T1000 (cell line): ENCODE measurements at regions not wholly inside any gene's neighbourhood (a gene's known extent, or its start where the extent isn't known, plus 50 kb on each side); places are given as distances from the start of the nearest gene placed in this dataset.
"Not testable (repeated sequence)": the region's sequence is repeated elsewhere in the genome, so short reads cannot be mapped to it uniquely, and the experiment has no call there.

Source experiments
- DNase-seq: peaks from one replicate; lab custom pipeline; 2025; ENCODE audit warnings: mixed read lengths; lab: John Stamatoyannopoulos, UW

DNA sequence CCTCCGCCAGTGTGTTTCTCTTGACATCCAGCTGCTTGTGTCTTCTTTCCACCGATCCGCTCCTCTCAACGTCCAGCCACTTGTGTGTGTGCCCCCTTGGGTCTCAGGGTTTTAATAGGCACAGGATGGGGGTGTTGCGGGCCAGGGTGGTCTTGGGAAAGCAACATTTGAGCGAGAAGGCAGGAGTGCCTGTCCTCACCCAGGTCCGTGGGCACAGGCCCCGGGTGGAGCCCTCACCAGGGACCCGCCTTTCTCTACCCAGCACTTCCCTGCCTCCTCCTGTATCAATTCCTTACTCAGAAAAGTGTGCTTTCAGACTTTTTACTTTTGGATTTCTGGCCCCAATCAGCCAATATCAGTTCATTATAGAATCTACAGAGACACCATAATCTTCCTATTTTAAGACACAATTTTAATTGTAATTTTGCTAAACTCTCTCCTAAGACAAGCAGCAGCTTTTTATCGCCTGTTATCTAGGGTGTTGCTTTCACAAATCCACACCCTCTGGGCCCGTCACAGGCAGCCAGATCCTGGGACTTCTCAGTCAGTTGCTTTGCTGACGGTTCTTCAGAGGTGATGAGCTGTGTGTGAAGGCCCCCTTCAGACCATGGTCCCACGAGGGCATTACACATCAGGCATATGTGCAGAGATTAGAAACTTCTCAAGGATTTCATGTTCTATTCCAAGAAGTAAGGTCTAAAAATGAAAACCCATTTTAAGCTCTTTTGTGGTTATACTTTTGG lies 96.0 kb upstream of the FHL2 start:
- DNase-seq: no peak

DNA sequence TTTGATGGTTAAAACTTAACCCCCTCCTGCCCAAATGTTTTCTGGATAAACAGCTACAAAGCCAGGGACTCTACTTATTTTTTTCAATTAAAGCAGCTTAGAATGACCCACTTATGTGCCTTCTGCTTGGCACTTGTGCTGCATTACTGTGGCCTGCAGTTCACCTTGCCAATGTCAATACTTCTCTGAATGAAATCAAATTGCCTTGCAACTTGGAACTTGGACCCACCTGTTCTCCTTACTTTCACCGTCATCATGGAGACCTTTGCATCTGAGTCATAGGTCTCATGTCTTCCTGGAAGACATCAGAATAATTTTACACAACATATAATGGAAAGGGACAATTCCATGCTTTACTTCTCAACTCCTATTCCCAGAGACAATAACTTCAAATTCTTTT lies 92.1 kb upstream of the FHL2 start:
- DNase-seq: no peak

DNA sequence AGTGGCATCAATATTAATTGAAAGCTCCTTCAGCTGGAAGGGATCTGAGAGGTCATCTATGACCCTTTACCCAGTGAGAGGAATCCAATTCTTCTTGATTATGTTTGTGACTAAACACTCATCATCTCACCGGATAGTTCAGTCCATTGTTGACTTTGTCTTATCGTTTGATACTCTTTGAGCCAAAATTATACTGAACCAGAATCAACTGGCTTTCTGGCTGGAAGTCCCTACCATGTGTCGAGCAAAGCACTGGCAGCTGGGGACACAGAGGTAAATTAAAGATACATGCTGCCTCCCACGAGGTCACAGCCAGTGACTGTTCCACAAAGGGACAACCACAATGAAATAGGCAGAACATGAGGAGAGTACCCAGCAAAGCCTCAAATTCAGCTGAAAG lies 91.4 kb upstream of the FHL2 start:
- no peak for DNase-seq

DNA sequence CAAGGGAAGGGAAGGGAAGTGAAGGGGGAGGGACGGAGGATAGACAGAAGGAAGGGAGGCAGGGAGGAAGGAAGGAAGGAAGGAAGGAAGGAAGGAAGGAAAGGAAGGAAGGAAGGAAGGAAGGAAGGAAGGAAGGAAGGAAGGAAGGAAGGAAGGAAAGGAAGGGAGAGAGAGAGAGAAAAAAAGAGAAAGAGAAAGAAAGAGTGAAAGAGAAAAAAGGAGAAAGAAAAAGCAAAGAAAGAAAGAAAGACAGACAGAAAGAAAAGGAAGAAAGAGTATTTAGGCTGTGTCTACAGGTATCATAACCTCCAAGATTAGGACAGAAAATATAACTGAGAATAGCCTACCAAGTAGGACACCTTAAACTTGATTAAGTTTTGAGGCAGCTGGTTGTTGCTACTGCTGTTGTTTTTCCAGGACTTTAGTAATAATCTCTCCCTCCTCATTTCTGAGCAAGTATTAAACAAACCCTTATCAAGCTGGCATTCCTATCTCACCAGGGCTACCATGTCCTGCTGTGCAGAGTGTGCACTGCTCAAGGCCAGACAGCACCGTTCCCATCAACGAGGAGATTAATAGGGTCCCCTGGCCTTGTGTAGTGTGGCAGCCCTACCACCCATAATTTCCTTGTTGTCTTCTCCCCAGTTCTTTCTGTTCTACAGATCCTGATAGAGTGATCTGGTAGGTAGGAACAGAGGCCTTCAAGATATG lies 90.5 kb upstream of the FHL2 start:
- no peak for DNase-seq

DNA sequence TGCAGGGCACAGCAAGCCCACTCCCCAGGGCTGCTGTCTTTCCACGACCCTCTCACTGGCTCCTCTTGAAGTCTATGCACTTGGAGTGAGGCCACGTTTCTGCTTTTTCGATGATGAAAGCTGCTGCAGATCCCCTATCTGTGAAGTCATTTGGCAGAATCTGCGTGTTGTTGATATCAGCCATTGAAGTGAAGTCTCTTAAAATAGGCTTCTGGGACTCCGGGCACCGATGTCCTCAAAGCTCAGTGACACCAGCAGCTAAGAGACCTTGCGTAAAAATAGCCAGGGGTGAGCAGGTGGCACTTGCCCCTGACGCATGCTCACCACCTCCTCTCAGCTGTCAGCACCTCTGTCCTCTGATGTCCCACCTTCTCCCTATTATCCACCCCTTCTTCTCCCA lies 89.4 kb upstream of the FHL2 start:
- DNase-seq: no peak

DNA sequence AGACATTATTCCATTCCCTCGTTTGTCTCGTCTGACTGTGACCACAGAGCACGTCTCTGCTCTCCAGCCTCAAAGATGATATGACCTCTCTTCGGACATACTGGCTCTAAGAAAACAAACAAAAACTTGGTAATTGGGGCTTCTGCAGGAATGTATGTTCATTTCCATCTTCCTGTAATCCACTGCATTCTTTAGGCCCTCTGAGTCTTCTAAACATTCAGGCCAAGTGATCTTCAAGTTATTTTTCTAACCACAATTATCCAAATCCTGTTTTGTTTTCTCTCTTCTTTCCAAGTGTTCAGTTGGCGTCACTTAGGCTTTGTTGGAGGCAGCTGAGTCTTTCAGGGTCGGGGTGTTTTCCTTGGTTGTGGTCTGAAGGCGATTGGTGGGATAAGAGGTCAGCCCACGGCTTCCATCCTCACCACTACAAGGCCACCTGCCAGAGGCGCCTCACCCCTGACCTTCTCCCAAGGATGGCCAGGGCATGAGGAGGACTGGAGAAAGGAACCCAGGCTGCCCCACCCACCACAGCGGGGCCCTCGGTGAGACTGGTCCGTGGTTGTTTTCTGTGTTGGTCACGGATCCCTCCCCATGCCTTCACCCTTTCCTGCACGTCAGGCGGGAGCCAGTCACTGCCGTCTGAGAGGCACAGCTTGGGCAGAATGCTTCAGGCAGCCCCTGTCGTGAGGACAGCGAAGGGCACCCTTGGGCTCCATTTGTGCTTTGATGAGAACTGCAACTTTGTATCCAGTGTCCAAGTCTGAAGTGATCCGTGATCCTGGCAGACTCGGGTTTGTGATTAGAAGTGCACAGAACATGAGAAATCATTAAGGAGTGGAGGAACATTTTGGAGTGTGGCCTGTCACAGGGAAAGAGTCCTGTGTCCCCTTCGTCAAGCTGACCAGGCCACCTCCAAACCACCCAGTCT lies 88.6 kb upstream of the FHL2 start:
- no peak for DNase-seq

DNA sequence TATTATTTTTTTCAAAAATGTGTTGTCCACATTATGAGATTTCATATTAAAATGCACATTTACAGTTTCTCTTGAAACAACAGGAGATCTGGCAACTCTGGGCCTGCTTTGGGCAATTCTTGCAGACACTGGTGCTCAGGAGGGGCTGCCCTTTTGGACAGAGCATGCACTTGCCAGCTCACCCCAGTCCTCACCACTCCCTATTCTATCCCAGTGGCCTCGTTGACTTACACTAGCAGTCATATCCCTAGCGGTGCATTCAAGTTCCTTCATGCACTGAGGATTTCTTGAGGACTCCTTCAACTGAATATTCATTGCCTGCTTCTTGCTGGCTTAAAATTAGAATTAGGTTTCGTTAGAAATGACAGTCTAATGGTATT lies 87.9 kb upstream of the FHL2 start:
- no peak for DNase-seq

DNA sequence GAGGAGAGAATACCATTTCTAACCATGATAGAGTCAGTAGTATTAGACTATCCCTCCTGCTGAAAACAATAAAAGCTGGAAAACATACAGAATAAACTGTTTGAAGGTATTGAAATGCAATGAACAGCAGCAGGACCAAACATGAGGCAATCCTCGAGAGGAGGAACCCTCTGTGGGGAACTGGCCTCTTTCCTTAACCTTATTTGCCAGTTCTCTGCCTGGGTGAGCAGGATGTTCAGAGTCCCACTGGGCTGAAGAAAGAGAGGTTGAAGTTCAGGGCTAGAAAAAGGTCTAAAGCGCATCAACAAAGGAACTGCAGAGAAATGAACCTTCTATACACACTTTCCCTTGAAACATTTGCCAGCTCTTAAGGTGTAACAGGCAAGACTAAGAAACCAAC lies 79.8 kb upstream of the FHL2 start:
- no peak for DNase-seq

DNA sequence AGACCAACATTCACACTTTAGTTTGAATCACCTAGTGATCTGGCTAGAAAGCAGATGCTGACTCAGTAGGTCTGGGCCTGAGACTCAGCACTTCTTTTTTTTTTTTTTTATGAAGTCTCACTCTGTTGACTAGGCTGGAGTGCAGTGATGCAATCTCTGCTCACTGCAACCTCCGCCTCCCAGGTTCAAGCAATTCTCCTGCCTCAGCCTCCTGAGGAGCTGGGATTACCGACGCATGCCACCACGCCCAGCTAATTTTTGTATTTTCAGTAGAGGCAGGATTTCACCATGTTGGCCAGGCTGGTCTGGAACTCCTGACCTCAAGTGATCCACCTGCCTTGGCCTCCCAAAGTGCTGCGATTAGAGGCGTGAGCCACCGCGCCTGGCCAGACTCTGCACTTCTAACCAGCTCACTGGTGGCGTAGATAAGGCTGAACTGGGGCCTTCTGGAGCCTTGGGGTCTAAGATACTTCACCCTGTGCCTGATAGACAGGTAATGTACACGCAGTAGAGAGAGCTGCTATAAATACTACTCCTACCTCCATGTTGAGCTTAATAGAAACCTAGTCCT lies 78.3 kb upstream of the FHL2 start:
- DNase-seq: not testable (repeated sequence)

DNA sequence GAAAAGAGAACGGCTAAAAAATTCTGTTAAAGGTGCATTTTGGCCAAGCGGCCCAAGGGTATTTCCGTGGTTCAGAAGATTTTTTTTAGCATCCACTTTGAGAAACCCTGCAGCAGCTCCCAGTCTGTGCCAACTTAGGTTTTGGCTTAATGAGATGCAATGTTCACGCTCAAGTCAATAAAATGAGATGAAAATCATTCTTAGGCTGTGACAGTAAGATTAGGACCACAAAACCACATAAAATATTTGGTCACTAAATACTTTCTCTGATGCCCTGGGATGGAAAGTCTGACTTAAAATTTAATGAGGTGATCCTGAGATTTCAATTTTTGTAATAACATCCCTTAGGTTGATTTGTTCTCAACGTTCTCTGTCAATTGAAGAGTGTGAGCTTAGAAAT lies 74.2 kb upstream of the FHL2 start:
- no peak for DNase-seq

DNA sequence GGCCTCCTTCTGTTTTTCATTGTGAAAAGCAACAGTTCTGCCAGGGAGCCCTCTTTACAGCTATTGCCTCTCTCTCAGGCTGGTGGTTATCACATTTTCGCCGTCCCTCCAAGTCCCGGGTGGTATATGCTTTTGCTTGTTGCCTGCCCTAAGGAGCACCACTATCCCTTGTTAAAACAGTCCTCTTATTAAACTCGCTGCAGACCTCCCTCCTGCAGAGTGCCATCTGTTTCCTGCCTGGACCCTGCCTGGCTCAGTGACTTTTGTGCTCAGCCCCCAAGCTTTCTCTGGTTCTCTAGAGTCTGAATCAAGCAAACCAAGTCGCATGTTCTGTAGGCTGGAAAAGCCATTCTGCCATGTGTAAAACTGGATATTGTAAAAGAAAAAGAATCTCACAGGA lies 72.1 kb upstream of the FHL2 start:
- no peak for DNase-seq

DNA sequence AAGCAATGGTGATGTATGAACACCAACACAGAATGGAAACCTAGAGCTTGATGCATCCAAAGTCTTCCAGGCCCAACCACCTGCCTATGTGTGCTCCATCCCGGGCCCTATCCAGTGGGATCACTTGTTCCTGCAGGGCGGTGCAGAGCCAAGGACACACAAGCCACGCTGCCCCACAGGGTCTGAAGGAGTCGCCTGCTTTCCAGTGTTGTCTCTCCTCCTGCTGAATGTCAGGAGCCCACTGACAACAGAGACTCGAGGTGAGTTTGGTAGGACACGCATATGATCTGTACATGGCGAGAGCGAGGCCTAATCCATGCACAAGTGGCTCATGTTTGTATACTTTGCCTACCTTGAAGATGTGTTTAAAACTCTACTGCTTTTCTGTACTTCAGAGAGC lies 70.9 kb upstream of the FHL2 start:
- DNase-seq: no peak

DNA sequence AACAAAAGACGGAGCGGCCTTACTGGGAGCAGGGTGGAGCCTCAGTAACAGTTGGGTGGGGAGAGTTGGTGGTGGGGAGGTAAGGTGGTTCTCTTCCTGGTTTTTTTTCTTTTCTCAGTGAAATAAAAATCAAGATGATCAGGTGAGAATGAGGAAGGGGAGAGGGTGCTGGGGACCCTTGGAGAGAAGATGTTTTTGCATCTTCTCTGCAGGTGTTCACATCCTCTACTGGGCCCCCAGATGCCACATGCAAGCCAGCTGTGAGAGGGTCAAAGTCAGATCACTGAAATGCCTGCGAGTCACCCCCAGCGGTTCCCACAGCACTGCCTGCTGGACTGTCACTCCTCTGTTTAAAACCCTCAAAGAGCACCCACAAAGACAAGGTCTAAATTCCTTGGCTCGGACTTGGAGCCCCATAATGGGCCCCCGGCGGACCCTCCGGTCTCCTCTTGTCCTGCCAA lies 69.8 kb upstream of the FHL2 start:
- DNase-seq: no peak

DNA sequence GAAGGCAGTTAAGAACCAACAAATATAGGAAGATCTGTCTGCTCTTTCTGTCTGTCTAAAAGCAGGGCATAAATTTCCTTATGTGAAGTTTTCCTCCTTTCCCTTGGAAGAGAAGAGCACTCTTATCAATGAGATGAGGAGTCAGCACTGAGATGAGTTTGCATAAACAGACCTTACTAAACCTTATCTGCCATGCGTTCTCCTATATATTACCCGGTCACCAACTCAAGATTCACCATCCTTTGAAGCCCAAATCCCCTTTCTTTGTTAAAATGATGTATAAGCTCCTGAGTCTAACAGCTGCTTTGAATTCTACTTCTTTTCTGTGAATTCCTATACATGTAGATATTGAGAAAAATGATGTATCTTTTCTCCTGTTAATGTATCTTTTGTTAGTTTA lies 65.5 kb upstream of the FHL2 start:
- no peak for DNase-seq

DNA sequence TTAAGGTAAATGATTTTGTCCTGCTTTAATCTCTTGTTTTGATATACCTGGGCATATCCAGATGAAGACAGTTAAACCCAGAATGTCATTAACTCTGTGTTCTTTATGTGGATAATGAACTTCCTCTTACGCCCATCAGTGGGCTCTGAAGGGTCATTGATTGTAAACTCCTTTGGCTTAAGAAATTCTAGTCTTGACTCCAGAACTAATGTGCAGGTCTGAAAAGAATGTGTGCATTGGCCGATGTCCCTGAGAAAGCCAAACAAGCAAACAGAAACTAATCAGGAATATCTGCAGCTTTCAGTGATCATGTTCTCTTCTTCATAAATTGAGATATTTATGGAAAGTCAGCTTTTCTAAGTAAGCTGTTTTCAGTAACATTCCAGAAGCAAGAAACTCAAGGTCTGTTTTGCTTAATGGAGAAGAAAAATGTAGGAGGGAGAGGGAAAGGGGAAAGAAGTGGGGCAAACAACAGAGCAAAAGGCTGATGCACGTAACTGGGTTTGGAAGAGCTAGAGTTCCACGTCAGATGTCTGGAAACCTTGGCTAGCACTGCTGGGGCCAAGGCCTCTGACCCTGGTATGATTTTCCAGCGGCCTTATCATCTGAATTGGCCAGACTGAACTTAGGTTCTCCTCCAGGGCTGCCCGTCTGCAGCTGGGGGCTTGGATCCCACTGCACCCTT lies 61.3 kb upstream of the FHL2 start:
- no peak for DNase-seq

DNA sequence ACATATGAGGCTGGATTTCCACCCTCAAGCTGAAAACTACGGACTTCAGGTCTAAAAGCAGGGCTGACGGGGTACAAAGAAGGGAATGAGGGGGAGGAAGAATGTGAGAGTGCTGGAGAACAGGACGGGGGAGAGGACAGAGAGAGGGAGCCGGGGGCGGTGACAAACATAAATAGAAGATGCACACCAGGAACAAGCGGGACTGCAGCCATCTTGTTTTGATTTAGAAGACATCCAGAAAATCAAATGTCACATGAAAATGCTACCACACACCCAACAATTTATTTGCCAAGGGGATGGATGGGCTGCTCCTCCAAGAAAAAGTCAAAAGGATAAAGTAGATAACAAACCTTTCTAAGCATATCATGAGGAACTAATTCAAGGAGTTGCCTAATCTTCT lies 59.2 kb upstream of the FHL2 start:
- no peak for DNase-seq

DNA sequence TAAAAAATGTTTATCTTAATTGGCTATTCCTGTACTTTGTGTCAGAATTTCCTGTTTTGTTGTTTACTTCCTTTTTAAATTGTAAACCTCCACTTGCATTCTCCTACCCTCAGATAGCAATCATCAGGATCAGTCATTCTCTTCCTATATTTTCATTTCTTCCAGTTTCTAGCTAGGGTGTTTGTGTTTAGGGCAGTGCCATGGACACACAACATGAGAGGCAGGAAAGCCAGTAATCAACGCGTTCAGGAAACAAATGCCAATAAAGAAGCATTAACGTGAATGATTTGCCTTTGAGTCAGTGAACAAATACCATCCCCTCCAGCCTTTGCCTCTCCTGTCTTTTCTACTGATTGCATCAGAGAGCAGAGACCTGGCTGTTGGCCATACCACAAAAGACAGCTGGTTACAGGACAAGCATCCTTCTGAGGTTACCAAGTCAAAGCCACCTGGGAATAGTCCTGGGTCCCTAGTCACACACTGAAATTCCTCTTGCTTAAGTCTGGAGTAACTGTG lies 56.7 kb upstream of the FHL2 start:
- peak; percentile 87 for DNase-seq

DNA sequence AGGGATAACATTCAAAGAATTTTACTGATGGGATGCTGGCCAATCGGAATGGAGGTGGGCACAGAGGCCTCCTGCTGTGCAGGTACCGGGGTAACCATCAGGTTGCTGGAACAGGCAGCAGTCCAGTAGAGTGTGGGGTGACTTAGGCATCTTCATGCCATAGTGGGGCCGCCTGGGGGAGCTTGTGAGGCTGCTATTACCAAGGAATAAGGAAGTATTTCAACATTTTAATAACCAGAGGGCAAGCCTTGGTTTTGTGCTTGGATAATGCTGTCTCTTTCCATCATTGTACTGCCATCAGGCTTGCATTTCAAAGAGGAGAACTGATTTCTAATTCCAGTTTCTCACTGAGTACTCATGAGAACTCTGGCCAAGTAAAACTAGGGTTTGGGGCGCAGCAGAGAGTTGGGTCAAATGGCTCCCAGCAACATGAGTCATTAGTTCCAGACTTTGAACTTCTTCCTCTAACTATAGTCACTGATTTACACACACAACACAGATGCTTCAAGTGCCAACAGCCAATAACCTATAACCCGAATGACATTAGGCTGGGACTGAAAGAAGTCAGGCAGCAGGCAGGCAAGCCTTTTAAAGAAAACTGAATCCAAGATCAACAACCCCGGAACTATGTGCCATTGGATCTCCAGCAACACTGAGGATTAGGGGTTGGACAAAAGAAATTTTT lies 56.1 kb upstream of the FHL2 start:
- DNase-seq: peak; percentile 27

DNA sequence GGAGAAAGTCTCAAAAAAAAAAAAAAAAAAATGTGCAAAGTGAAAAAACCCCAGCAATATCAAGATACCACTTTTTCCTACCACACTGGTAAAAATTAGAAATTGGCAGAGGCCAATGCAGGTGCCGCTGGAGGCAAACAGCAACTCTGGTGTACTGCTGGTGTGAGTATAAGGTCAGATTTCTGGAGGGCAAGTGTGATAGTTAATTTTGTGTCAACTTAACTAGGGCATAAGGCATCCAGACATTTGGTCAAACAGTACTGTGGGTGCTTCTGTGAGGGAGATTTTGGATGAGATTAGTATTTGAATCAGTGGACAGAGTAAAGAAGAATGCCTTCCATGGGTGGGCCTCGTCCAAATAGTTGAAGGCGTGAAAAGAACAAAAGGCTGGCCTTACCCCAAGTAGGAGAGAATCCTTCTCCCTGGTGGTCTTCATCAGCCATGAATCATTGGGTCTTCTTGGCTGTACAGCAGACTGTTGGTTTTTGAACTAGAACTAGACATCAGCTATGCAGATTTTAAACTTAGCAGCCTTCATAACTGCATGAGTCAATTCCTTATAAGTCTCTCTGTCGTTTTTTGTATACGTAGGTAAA lies 52.8 kb upstream of the FHL2 start:
- DNase-seq: no peak

DNA sequence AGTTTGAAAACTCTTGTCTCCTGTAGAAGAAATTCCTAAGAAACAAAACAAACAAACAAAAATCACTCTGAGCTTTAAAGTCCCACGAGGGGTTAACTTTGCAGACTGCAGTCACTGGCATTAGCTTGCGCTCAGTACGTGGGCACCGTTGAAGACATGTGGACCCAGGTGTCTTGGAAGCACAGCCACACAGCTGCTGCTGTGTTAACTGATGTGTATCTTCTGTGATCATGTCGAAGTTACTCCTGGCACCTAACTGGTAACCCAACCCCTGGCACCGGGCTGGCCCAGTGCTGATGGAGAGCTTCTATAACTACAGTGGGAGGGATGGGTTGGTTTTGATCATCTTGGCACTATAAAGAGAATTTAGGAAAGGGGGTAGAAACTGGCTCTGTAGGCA lies 51.6 kb upstream of the FHL2 start:
- DNase-seq: no peak

DNA sequence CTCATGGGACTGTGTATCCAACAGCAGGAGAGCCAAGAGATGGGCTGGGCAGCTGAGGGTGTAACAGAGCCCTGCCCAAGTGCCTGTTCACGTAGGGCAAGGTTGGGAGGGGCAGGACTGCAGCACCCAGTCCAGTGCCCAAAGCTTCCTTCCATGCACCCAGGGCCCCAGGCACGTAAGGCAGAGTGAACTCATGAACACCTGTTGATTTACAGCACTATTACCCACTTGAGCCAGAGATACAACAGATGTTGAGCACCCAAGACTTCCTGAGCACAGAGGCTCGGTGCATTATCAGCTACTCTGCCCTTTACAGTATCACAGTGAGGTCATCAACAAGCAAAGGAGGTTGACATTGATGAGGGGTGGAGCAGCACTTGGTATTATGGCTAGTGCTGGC lies 50.2 kb upstream of the FHL2 start:
- no peak for DNase-seq
